GM18520 (cell line): ENCODE measurements at regions not wholly inside any gene's neighbourhood (a gene's known extent, or its start where the extent isn't known, plus 50 kb on each side); places are given as distances from the start of the nearest gene placed in this dataset.
"Not testable (repeated sequence)": the region's sequence is repeated elsewhere in the genome, so short reads cannot be mapped to it uniquely, and the experiment has no call there.

Source experiments
- ATAC-seq: cut with Tn5 transposase; IDR thresholded peaks from one replicate; pipeline ENCODE4 v1.9.1; 2021; ENCODE audit not compliant: unreplicated experiment

DNA sequence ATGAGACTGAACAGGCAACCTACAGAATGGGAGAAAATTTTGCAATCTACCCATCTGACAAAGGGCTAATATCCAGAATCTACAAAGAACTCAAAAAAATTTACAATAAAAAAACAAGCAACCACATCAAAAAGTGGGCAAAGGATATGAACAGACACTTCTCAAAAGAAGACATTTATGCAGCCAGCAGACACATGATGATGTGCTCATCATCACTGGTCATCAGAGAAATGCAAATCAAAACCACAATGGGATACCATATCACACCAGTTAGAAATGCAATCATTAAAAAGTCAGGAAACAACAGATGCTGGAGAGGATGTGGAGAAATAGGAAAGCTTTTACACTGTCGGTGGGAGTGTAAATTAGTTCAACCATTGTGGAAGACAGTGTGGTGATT is 51.7 kb upstream of the PAXBP1 start:
- ATAC-seq = not testable (repeated sequence)

DNA sequence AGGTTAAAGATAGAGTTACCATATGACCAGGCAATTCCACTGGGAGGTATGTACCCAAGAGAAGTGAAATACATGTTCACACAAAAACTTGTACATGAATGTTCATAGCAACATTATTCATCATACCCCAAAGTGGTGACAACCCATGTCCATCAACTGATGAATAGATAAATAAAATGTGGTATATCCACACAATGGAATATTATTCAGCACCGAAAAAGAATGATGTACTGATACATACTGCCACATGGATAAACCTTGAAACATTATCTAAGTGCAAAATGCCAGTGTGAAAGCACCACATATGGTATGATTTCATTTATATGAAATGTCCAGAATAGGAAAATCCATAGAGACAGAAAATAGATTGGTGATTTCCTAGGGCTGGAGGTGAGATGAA is 53.4 kb upstream of the PAXBP1 start:
- ATAC-seq = no peak

DNA sequence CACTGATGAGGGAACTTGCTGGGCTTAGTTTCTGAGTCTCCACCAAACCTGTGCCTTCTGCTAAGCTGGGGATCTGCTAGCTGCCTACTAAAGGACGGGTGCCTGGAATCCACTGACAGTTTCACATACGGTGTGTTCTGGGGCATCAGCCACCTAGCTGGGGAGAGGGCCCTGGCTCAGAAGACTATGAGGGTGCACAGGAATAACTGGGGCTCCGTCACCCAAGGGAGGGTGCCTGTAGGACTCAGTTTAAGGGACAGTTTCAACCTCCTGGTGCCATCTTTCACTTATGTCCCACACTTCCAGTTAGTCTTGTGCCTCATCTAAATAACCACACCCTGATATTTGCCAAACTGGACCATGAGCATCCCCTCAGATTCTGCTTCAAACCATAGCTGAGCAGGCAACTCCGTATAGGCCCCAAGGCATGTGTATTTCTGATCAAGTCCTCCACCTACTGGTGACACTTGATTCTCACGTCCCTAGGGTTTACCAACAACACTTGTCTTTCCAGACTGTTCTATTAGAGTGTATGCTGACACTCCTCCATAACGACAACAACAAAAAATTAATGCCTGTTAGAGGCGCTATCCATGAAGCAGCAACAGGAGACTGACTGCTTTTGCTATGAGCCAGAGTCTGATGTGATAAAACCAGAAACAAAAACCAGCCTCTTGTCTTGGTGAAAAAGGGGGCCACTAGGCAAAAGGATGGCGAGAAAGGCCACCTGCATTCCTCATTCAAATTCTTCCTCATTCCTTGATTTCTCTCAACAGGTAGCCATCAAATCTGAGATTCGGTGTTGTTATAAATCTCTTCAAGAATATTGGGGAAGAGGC is 55.0 kb upstream of the PAXBP1 start:
- no peak for ATAC-seq

DNA sequence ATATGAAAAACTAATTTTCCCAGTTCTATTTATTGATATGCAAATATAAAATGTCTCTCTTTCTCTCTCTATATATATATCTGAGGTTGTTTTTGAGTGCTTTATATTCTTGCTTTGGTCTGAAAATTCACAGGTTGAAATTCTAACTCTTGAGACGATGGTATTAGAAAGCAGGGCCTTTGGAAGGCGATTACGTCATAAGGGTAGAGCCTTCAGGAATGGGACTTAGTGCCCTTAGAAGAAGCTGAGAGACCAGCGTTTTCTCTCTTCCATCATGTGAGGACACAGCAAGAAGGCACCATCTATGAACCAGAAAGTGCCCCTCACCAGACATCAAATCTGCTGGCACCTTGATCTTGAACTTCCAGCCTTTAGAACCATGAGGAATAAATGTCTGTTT is 57.4 kb upstream of the PAXBP1 start:
- no peak for ATAC-seq

DNA sequence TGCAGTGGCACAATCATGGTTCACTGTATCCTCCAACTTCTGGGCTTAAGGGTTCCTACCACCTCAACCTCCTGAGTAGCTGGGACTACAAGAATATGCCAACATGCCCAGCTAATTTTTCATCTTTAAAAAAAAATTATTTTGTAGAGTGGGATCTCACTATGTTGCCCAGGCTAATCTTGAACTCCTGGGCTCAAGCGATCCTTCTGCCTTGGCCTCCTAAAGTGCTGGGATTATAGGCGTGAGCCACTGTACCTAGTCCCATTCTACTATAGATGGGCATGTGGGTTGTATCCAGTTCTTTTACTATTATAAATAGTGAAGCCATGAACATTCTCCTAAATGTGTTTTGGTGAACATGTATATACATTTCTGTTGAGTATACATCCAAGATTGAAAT is 57.9 kb upstream of the PAXBP1 start:
- no peak for ATAC-seq

DNA sequence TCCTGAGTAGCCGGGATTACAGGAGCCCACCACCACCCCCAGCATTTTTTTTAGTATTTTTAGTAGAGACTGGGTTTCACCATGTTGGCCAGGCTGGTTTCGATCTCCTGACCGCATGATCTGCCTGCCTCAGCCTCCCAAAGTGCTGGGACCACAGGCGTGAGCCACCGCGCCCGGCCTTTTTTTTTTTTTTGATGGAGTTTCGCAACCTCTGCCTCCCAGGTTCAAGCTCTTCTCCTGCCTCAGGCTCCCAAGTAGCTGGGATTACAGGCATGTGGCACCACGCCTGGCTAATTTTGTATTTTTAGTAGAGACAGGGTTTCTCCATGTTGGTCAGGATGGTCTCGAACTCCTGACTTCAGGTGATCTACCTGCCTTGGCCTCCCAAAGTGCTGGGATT is 60.2 kb upstream of the PAXBP1 start:
- ATAC-seq = not testable (repeated sequence)

DNA sequence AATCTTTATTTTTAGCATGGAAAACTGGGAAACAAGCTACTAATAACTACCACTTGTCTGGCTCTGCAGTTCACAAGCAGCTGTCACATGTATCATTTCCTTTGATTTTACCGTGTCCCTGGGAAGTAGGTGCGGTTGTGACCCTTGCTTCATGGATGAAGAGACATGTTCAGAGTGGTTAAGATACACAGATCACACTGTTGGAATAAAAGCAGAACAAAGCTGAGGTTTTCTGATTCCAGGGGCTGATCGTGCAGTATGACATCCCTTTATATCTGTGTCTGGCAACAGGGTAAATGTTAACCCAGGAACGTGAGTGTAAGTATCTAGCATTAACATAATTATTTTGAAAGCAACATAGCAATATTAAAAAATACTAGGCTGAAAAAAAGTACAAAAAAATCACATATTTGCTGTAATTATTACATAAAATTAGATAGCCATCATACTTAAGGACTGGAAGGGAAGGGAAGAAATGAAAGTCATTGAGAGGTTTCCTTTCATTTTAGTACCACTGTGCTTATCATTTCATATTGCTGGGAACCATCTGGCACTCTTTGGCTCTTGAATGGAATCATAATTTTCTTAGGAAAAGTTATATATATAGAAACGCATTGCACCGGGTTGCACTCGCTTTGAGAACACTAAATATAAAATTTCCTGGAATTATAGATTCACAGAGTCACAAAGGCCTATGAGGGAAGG is 62.8 kb upstream of the PAXBP1 start:
- ATAC-seq = no peak

DNA sequence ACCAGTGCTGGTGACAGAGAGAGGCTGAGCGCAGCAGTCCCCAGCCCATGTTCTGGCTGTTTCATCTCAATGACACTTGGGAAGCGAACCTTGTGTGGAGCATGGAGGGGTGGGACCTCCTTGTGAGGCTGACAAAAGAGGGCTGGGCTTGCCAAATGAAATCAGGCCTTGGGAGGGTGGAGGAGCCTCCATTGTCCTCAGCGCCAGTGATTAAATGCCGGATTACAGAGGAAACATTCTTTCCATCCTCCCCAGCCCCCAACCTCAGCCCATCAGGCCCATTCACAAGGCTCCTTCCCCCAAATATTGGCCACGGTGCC is 63.3 kb upstream of the PAXBP1 start:
- ATAC-seq = no peak

DNA sequence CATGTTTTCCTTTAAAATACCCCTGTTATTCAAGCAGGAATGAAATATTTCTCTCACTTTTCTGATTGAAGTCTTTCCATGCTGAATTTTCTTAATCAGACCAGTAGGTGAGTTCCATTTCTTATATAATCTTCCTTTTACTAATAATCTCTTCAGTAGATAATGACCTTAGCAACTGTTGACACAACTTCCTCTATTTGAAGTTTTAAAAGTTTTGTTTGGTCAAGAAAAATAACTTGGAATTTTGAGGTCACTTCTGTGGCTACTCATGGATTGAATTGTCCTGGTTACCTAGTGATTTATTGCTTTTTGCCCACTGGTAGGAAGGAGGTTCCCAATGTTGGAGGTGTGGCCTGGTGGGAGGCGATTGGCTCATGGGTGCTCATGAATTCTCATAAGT is 70.6 kb upstream of the PAXBP1 start:
- ATAC-seq = no peak

DNA sequence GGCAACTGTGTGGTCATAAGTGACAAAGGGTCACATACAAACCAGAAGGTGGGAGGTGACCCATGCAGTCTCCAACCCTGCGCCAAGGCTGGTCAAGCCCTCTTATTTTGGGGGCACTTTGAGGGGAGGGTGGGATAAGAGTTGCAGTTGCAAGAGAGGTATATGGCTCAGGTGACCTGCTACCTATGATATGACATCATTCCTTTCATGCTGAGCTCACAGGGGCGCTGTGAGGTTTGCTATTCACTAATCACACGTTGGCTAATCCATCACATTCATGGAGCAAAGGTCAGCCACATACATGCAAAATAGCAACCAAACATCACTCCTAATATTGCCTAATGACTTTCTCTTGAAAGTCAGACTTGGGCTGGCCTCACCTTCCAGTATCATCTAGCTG is 72.0 kb upstream of the PAXBP1 start:
- no peak for ATAC-seq

DNA sequence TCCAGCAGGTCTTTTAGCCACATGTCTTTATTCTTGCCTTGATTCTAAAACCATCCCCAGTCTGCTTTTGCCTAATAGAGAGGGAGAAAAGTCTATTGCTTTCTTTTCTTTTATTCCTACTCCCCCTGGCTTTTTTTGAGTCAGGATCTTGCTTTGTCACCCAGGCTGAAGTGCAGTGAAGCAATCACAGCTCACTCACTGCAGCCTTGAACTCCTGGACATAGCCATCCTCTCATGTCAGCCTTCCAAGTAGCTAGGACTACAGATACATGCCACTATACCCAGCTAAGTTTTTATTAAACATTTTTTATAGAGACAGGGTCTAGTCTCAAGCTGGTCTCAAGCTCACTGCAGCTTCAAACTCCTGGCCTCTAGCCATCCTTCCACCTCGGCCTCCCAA is 72.5 kb upstream of the PAXBP1 start:
- ATAC-seq = no peak

DNA sequence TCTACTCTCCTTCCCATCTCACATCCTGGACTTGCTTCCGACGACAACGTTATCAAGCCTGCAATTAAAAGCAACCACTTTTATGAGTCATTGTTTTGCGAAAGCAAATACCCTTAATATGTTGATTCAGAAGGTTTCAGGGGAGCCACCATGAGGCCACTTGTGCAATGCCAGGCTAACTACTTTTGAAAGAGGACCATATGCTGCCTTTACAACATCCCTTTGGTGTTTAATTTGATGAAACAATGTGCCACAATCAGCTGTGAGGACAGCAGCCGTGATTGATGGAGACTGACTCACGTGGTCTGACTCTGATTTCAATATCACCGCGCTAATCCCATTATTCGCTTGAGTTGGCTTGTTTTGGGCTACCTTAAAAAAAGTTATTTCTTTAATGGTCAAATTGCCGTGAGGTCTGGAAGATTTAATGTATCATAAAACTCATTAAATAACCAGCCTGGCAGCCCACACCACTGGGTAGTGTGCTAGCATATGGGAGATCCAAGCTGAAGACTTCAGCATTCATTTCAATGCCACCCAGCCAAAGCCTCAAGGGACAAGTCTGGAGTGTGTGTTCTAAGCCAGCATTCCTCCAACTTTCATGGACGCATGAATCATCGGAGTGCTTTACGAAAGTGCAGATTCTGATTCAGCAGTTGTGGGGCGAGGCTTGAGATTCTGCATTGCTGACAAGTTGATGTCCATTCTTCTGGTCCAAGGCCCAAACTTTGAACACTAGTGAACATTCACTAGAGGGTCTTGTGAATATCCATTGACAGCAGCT is 73.3 kb upstream of the PAXBP1 start:
- no peak for ATAC-seq

DNA sequence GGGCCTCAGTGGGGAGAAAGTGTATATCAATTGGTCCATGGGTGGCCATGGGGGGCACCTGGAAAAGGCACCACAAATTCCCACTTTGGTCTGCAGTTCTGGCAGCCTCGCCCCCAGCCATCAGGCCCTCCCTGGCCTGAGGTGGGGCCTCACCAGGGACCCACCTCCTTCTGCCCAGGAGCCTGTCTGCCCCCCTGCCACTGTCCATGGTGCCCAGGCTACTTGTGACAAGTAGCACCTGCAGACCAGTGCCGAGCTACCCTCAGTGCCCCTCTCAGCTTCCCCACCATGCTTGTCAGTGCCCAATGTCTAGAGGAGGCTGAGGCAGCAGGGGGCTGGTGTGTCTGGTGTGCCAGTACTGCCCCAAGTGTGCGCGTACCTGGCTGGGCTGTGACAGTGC is 87.1 kb upstream of the PAXBP1 start:
- ATAC-seq = no peak

DNA sequence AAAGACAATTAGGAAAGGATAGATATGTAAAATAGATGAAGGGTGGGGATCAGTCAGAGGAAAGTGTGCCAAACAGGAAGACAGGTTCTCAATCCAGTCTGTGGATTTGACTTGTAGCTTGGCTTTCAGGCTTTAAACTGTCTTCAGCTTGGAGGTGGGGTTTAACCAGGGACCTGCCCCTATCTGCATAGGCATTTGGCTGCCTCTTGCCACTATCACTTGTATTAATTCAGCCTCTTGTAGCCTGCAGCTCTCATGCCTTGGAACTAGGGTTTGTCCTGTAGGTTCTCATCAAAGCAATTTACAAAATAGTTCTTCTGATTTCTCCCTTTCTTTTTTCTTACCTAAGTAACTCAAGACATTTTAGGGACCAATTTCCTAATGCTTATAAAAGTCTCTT is 88.8 kb upstream of the PAXBP1 start:
- ATAC-seq = no peak

DNA sequence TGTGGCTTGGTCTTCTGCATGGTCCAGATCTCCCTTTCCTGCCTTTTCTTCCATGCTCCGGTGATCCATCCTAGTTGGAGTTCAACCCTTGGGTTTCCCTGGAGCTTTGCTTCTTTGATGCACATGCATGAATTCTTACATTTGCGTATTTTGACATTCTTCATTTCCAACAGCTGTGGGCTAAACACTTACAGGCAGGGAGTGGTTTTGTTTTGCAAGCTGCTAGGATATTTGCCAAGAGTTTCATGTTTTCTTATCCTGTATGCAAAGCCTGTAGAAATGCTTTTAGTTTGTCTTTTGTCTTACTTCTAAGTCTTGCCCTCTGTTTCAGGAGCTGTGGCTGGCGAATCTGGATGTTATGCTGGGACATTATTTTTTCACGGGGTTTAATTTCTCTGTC is 90.3 kb upstream of the PAXBP1 start:
- ATAC-seq = no peak

DNA sequence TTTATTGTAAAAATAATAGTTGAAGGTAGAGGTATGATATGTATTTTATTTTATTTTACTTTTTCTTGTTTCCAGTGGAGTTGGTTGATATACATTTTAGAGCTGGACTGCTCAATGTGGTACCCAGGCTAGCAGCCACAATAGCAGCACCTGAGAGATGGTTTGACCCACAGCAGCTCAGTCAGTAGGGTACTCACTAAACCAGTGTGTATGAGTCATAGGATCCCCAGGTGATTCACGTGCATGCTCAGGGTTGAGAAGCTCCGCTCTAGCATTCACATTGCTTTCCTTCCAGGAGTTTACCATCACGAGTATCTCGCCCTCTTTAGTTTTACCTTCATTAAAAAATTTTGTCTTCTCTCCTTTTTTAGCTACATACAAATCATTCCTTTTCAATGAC is 96.0 kb upstream of the PAXBP1 start:
- no peak for ATAC-seq

DNA sequence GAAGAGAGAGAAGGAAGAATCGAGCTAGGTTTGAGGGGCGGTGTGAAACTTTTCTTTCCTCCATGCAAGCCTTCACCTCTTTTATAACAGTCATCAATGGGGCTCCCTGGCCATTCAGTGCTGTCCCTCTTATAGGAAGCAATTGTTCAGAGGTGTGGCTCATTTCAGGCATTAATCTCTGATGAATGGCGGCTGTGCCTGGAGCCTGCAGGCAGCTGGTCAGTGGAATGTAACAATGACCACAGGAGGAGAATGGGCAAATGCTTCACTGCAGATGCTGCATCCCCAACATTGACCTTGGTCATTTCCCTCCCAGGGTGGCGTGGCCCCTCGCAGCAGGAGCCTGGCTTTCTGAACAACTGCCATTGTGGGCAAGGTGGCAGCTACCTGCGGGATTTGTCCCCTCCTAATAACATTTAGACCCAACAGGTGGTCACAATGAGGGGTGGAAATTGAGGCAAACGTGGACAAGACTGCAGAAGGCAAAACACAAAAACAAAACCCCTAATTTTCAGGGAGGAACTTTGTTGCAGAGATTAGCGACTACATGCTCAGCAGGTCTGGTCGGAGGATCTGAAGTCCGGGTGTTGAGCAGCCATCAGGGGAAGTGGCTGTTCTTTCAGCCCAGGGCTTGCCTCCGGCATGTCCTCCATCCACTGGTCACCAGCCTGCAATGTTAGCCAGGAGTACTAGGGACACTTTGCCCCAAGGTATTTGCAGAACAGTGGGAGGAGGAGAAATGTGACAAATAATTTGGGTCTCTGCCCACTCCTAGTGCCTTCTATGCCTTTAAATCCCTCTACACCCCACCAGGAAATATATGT is 97.3 kb upstream of the PAXBP1 start:
- ATAC-seq = no peak

DNA sequence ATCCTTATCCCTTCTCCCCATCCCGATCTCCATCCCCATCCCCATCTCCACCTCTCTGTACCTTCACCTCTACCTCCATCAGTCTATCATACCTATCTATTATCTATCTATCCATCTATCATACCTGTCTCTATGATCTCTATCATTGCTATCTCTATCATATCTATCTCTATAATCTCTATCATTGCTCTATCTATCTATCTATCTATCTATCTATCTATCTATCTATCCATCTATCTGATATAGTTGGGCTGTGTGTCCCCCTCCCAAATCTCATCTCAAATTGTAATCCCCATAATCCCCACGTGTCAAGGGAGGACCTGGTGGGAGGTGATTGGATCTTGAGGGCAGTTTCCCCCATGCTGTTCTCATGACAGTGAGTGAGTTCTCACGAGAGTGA is 97.9 kb upstream of the PAXBP1 start:
- no peak for ATAC-seq

DNA sequence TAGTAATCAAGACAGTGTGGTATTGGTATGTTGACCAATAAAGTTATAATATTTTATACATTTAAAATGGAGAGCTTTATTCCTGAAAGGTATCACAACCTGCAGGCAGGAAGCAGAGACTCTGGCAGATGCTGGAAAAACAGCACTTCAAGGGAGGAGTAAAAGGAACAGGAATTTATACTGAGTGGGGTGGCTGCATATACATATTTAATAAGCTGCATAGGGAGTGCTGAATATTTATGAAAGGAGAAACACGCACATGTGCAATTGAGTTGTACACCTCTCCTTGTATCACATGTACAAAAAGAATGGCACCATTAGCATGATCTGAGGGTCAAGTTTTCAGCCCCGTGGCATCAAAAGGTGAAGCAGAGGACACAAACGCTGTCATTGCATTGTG is 104.9 kb upstream of the PAXBP1 start:
- ATAC-seq = no peak

DNA sequence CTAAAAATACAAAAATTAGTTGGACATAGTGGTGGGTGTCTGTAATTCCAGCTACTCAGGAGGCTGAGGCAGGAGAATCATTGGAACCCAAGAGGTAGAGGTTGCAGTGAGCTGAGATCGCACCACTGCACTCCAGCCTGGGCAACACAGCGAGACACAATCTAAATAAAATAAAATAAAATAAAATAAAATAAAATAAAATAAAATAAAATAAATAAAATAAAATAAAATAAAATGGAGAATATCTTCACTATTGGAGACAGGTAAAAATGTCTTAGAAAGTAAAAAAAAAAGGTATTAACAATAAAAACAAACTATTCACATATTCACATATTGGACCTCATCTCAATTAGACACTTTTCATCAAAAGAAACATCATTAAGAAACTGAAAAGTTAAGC is 106.3 kb upstream of the PAXBP1 start:
- ATAC-seq = not testable (repeated sequence)

DNA sequence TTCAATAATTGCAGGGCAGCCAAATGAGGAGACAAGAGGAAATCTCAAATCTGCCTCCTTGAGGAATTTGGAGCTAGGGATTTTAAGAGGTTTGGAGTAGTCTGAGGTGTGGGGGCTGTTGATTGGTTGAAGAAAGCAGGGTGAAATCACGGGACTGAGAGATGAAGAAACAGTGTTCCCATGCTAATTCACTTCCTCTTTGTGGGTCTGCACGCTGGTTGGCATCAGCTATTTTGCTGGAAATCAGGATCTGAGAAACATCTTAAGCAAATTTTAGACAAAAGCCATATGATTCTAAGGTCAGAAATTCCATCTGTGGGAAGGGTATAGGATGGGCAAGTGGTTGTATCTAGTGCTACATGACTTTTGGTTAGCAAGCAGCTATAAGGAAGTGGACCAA is 107.1 kb upstream of the PAXBP1 start:
- ATAC-seq = no peak
